ENCODE measurements at regions not wholly inside any gene's neighbourhood (a gene's known extent, or its start where the extent isn't known, plus 50 kb on each side); places are given as distances from the start of the nearest gene placed in this dataset.

GRCh38 chr16:26189536-26189935, 497.8 kb downstream of the HS3ST4 start:
- no peak overlapping the region for H3K4me3 ChIP-seq
- TF ChIP-seq POLR2AphosphoS5 (IDR thresholded peaks at IDR 0.05; ENCODE audit: insufficient read depth in 1 of 2, low read depth in 1 of 2): no peak
- intact Hi-C loops (cut with DNase I): no loop called here
- H3K27me3 ChIP-seq: no peaks in the 10 kb centered on the region
- no peaks in the 10 kb centered on the region for H3K9me3 ChIP-seq
- H3K4me1 ChIP-seq: no peaks in the 10 kb centered on the region
- no peak overlapping the region for H3K27ac ChIP-seq
- no peaks in the 10 kb centered on the region for H3K36me3 ChIP-seq
- DNase-seq (ENCODE audit: extremely low spot score in 2 of 2): no peak

GRCh38 chr16:26194526-26194925, 502.8 kb downstream of the HS3ST4 start:
- Histone ChIP-seq H3K27ac (no peak overlapping the region), H3K4me3 (no peak overlapping the region), H3K4me1 (no peaks in the 10 kb centered on the region), H3K9me3 (no peaks in the 10 kb centered on the region), H3K36me3 (no peaks in the 10 kb centered on the region), H3K27me3 (no peaks in the 10 kb centered on the region)
- intact Hi-C loops (cut with DNase I): no loop called here
- TF ChIP-seq POLR2A (IDR thresholded peaks at IDR 0.05): no peak
- TF ChIP-seq POLR2AphosphoS5 (IDR thresholded peaks at IDR 0.05; ENCODE audit: insufficient read depth in 1 of 2, low read depth in 1 of 2): no peak
- TF ChIP-seq CTCF (IDR thresholded peaks at IDR 0.05): no peak
- DNase-seq (ENCODE audit: extremely low spot score in 2 of 2): no peak

GRCh38 chr16:26195225-26195624, 503.5 kb downstream of the HS3ST4 start:
- Histone ChIP-seq H3K27ac (no peak overlapping the region), H3K4me1 (no peaks in the 10 kb centered on the region), H3K36me3 (no peaks in the 10 kb centered on the region), H3K9me3 (no peaks in the 10 kb centered on the region), H3K4me3 (no peak overlapping the region), H3K27me3 (no peaks in the 10 kb centered on the region)
- DNase-seq (ENCODE audit: extremely low spot score in 2 of 2): no peak
- intact Hi-C loops (cut with DNase I): no loop called here
- TF ChIP-seq POLR2AphosphoS5 (IDR thresholded peaks at IDR 0.05; ENCODE audit: insufficient read depth in 1 of 2, low read depth in 1 of 2) (no peak), POLR2A (IDR thresholded peaks at IDR 0.05) (no peak), CTCF (IDR thresholded peaks at IDR 0.05) (no peak)

- no peak overlapping the region for H3K27ac ChIP-seq
- H3K4me1 ChIP-seq: no peaks in the 10 kb centered on the region
- intact Hi-C loops (cut with DNase I): no loop called here
- no peak for DNase-seq (ENCODE audit: extremely low spot score in 2 of 2)
- no peaks in the 10 kb centered on the region for H3K9me3 ChIP-seq
- no peaks in the 10 kb centered on the region for H3K36me3 ChIP-seq
- H3K27me3 ChIP-seq: no peaks in the 10 kb centered on the region
- TF ChIP-seq CTCF (IDR thresholded peaks at IDR 0.05) (no peak), POLR2AphosphoS5 (IDR thresholded peaks at IDR 0.05; ENCODE audit: insufficient read depth in 1 of 2, low read depth in 1 of 2) (no peak), POLR2A (IDR thresholded peaks at IDR 0.05) (no peak)
- no peak overlapping the region for H3K4me3 ChIP-seq
These were observed 504.6 kb downstream of the HS3ST4 start for GRCh38 chr16:26196310-26196709.

- H3K9me3 ChIP-seq: no peaks in the 10 kb centered on the region
- no peaks in the 10 kb centered on the region for H3K4me1 ChIP-seq
- H3K36me3 ChIP-seq: no peaks in the 10 kb centered on the region
- DNase-seq (ENCODE audit: extremely low spot score in 2 of 2): no peak
- intact Hi-C loops (cut with DNase I): no loop called here
- H3K27me3 ChIP-seq: no peaks in the 10 kb centered on the region
- no peak overlapping the region for H3K4me3 ChIP-seq
- TF ChIP-seq CTCF (IDR thresholded peaks at IDR 0.05): no peak
- TF ChIP-seq POLR2A (IDR thresholded peaks at IDR 0.05): no peak
- no peak for TF ChIP-seq POLR2AphosphoS5 (IDR thresholded peaks at IDR 0.05; ENCODE audit: insufficient read depth in 1 of 2, low read depth in 1 of 2)
- H3K27ac ChIP-seq: no peak overlapping the region
These were observed 505.0 kb downstream of the HS3ST4 start for GRCh38 chr16:26196802-26197201.

GRCh38 chr16:26197707-26198106, 505.9 kb downstream of the HS3ST4 start:
- no peak for DNase-seq (ENCODE audit: extremely low spot score in 2 of 2)
- Histone ChIP-seq H3K9me3 (no peaks in the 10 kb centered on the region), H3K4me1 (no peaks in the 10 kb centered on the region), H3K27ac (no peak overlapping the region), H3K27me3 (no peaks in the 10 kb centered on the region), H3K36me3 (no peaks in the 10 kb centered on the region), H3K4me3 (no peak overlapping the region)
- intact Hi-C loops (cut with DNase I): no loop called here
- TF ChIP-seq CTCF (IDR thresholded peaks at IDR 0.05): no peak
- no peak for TF ChIP-seq POLR2AphosphoS5 (IDR thresholded peaks at IDR 0.05; ENCODE audit: insufficient read depth in 1 of 2, low read depth in 1 of 2)
- no peak for TF ChIP-seq POLR2A (IDR thresholded peaks at IDR 0.05)

Data from vagina (tissue), 2 donors.